Liver (tissue), 8 donors: ENCODE measurements at regions not wholly inside any gene's neighbourhood (a gene's known extent, or its start where the extent isn't known, plus 50 kb on each side); places are given as distances from the start of the nearest gene placed in this dataset.
A peak's percentile ranks its signal among the peaks of the same experiment; 100 is the strongest.

Source experiments
- DNase-seq: peaks from one replicate; pipeline ENCODE4 v3.0.0-alpha.2; 2017; ENCODE audit warnings: low spot score
- H3K27ac ChIP-seq, 2 donors: one replicate each; pipeline ENCODE4 v1.7.0; 2013; ENCODE audit warnings: inconsistent platforms in 2 of 2, low read length in 2 of 2, control low read depth in 1 of 2, low read depth in 1 of 2, mild to moderate bottlenecking in 1 of 2
- H3K27me3 ChIP-seq, 4 donors: one replicate each; pipeline versions ENCODE4 v1.6.1 to v1.7.0; 2013; ENCODE audit warnings: low read length in 3 of 4, inconsistent platforms in 1 of 4, mild to moderate bottlenecking in 1 of 4, moderate library complexity in 1 of 4; ENCODE audit not compliant: control insufficient read depth in 4 of 4, insufficient read depth in 4 of 4
- H3K36me3 ChIP-seq, 4 donors: one replicate each; pipeline versions ENCODE4 v1.6.1 to v1.7.0; 2013; ENCODE audit warnings: low read length in 3 of 4, mild to moderate bottlenecking in 3 of 4, low read depth in 1 of 4, moderate library complexity in 1 of 4; ENCODE audit not compliant: control insufficient read depth in 4 of 4, insufficient read depth in 3 of 4
- H3K4me1 ChIP-seq, 4 donors: one replicate each; pipeline versions ENCODE4 v1.6.1 to v1.7.0; 2013; ENCODE audit warnings: low read length in 3 of 4, mild to moderate bottlenecking in 3 of 4, moderate library complexity in 1 of 4; ENCODE audit not compliant: control insufficient read depth in 4 of 4, insufficient read depth in 4 of 4
- H3K4me3 ChIP-seq, 3 donors: one replicate each; pipeline versions ENCODE4 v1.6.1 to v1.7.0; 2013; ENCODE audit warnings: low read length in 3 of 3, control low read depth in 1 of 3, low read depth in 1 of 3, mild to moderate bottlenecking in 1 of 3
- H3K9ac ChIP-seq, 2 donors: one replicate each; pipeline ENCODE4 v1.7.0; 2013; ENCODE audit warnings: low read length in 2 of 2, mild to moderate bottlenecking in 2 of 2, moderate library complexity in 2 of 2, control low read depth in 1 of 2, low read depth in 1 of 2
- H3K9me3 ChIP-seq, 4 donors: one replicate each; pipeline versions ENCODE4 v1.6.1 to v1.7.0; 2013; ENCODE audit warnings: low read length in 3 of 4; ENCODE audit not compliant: control insufficient read depth in 4 of 4
- EGR1 ChIP-seq, 2 donors: IDR thresholded peaks; 2 replicates each; pipeline ENCODE4 v1.6.1; 2016 to 2018; ENCODE audit warnings: antibody characterized with exemption in 2 of 2, low read depth in 2 of 2
- HNF4A ChIP-seq, 2 donors: conservative IDR thresholded peaks; 2 replicates each; pipeline ENCODE4 v1.6.1; 2016; ENCODE audit warnings: antibody characterized with exemption in 2 of 2, mild to moderate bottlenecking in 2 of 2
- HNF4G ChIP-seq: IDR thresholded peaks from 2 replicates; pipeline ENCODE4 v1.6.1; 2016; ENCODE audit warnings: antibody characterized with exemption
- RAD21 ChIP-seq, 2 donors: IDR thresholded peaks; 2 replicates each; pipeline ENCODE4 v1.6.1; 2016; ENCODE audit warnings: antibody characterized with exemption in 2 of 2, mild to moderate bottlenecking in 2 of 2
- YY1 ChIP-seq: IDR thresholded peaks from 2 replicates; pipeline ENCODE4 v1.6.1; 2016; ENCODE audit warnings: antibody characterized with exemption, mild to moderate bottlenecking
- WGBS: extraction: QIAGEN DNeasy Blood & Tissue Kit; methylation state at CpG from one replicate; pipeline ENCODE4 v1.1.7; 2013; 5-methylcytosine and 5-hydroxymethylcytosine counted together
- TF ChIP-seq, protein P1 (sequence below): fragments of 150-350 bp; IDR thresholded peaks from 2 replicates; pipeline ENCODE4 v1.5.1; 2017; ENCODE audit warnings: improper control_type of control experiment, low read depth, low read length; ENCODE audit not compliant: missing input control
- TF ChIP-seq, protein P2 (sequence below): IDR thresholded peaks from 2 replicates; pipeline ENCODE4 v1.6.1; 2016; ENCODE audit warnings: antibody characterized with exemption
- TF ChIP-seq, protein P3 (sequence below): IDR thresholded peaks from 2 replicates; pipeline ENCODE4 v1.6.1; 2016; ENCODE audit warnings: antibody characterized with exemption
- donor health status: healthy.
- donor health status: healthy.
- donor health status: healthy.
- donor health status: healthy.
- donor health status: healthy.

DNA sequence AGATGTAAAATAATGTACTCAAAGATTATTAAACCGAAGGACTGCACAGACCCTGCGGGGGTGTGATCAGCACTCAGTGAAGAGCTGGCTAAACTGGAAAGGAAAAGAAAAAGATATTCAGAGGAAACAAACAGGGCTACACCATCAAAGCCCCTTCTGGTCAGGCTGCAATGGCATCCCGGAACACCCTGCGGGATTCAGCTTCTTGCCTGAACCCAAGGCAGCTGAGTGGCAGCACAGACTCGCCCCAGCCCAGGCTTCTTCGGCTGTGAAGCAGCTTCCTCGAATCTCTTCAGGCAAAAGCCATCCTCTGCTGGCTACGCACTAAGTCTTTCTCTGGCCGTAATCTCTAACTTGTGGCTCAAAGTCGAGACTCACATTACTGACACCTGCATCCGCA is 220.9 kb downstream of the TEX29 start:
- H3K9ac ChIP-seq: no peak overlapping the region
- no peaks in the 10 kb centered on the region for H3K9me3 ChIP-seq
- TF ChIP-seq, protein P1, sequence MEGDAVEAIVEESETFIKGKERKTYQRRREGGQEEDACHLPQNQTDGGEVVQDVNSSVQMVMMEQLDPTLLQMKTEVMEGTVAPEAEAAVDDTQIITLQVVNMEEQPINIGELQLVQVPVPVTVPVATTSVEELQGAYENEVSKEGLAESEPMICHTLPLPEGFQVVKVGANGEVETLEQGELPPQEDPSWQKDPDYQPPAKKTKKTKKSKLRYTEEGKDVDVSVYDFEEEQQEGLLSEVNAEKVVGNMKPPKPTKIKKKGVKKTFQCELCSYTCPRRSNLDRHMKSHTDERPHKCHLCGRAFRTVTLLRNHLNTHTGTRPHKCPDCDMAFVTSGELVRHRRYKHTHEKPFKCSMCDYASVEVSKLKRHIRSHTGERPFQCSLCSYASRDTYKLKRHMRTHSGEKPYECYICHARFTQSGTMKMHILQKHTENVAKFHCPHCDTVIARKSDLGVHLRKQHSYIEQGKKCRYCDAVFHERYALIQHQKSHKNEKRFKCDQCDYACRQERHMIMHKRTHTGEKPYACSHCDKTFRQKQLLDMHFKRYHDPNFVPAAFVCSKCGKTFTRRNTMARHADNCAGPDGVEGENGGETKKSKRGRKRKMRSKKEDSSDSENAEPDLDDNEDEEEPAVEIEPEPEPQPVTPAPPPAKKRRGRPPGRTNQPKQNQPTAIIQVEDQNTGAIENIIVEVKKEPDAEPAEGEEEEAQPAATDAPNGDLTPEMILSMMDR: no peak
- TF ChIP-seq, protein P2, sequence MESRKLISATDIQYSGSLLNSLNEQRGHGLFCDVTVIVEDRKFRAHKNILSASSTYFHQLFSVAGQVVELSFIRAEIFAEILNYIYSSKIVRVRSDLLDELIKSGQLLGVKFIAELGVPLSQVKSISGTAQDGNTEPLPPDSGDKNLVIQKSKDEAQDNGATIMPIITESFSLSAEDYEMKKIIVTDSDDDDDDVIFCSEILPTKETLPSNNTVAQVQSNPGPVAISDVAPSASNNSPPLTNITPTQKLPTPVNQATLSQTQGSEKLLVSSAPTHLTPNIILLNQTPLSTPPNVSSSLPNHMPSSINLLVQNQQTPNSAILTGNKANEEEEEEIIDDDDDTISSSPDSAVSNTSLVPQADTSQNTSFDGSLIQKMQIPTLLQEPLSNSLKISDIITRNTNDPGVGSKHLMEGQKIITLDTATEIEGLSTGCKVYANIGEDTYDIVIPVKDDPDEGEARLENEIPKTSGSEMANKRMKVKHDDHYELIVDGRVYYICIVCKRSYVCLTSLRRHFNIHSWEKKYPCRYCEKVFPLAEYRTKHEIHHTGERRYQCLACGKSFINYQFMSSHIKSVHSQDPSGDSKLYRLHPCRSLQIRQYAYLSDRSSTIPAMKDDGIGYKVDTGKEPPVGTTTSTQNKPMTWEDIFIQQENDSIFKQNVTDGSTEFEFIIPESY: no peak
- TF ChIP-seq YY1 (no peak), HNF4G (no peak), RAD21 (IDR thresholded peaks at IDR 0.05) (no peak), EGR1 (IDR thresholded peaks at IDR 0.05; ENCODE audit: low read depth in 2 of 2) (no peak), HNF4A (conservative IDR thresholded peaks at IDR 0.05) (no peak)
- TF ChIP-seq, protein P3, sequence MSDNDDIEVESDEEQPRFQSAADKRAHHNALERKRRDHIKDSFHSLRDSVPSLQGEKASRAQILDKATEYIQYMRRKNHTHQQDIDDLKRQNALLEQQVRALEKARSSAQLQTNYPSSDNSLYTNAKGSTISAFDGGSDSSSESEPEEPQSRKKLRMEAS: no peak
- H3K4me1 ChIP-seq: peaks cover 9 to 43% (median 28%) of the 10 kb centered on the region in 4 donors
- 91% methylated on average over 11 of the region's 11 CpGs for WGBS
- H3K36me3 ChIP-seq: no peaks in the 10 kb centered on the region
- no peak overlapping the region for H3K27ac ChIP-seq
- H3K4me3 ChIP-seq: no peak overlapping the region
- H3K27me3 ChIP-seq: no peaks in the 10 kb centered on the region
- no peak for DNase-seq

DNA sequence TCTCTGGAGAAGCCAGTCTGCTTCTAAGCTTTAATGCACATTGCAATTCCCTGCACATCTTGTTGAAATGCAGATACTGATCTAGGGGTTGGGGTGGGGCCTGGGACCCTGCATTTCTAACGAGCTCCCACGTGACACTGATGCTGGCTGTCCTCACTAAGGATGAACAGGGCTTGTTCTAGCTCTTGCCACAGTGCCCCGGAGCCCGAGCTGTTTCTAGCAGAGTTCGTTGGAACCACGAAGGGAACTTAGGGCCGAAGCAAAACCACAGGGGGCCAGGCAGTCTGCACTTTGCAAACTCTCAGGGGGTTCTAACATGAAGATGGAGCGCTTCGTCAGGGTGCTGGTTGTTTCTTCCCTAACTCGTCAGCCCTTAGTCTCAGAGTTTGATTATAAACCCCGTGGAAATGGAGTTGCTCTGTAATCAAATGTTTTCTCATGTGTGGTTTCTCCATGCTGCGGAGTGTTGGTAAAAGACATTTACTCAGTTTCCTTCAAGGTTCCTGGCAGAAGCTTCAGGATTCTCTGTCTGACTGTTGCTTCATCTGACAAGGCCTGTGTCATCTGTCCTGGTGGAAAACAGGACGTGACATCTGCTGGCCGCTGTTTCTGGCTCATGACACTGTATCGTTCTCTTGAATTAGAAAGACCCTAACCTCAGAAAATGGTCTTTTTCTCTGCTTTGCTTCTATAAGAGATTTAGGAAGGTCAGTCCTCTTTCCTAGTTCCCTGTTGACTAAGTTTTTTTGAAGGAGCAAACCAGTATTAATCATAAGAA is 221.5 kb downstream of the TEX29 start:
- TF ChIP-seq, protein P2: no peak
- TF ChIP-seq HNF4G: no peak
- H3K4me1 ChIP-seq: peaks cover 9 to 43% (median 28%) of the 10 kb centered on the region in 4 donors
- 77% methylated on average over 15 of the region's 15 CpGs for WGBS
- peak overlapping the region; percentile 73 to 74 for H3K27ac ChIP-seq
- no peaks in the 10 kb centered on the region for H3K9me3 ChIP-seq
- no peak overlapping the region for H3K9ac ChIP-seq
- no peak overlapping the region for H3K4me3 ChIP-seq
- H3K36me3 ChIP-seq: no peaks in the 10 kb centered on the region
- no peak for DNase-seq
- H3K27me3 ChIP-seq: no peaks in the 10 kb centered on the region
